ENCODE measurements at regions not wholly inside any gene's neighbourhood (a gene's known extent, or its start where the extent isn't known, plus 50 kb on each side); places are given as distances from the start of the nearest gene placed in this dataset.
"Not testable (repeated sequence)": the region's sequence is repeated elsewhere in the genome, so short reads cannot be mapped to it uniquely, and the experiment has no call there.

- Mint-ChIP-seq H3K27me3 (no peaks in the 10 kb centered on the region), H3K9me3 (peaks cover 3% of the 10 kb centered on the region), H3K36me3 (no peaks in the 10 kb centered on the region), H3K4me3 (no peak overlapping the region), H3K27ac (no peak overlapping the region), H3K4me1 (no peaks in the 10 kb centered on the region)
- no peak for ATAC-seq
Measured at GRCh38 chr5:25160891-25161290, 516.1 kb upstream of the CDH10 start.

GRCh38 chr5:25150819-25151218, 506.0 kb upstream of the CDH10 start:
- Mint-ChIP-seq H3K27ac (no peak overlapping the region), H3K4me3 (no peak overlapping the region), H3K36me3 (no peaks in the 10 kb centered on the region), H3K4me1 (no peaks in the 10 kb centered on the region), H3K9me3 (peaks cover 10% of the 10 kb centered on the region), H3K27me3 (no peaks in the 10 kb centered on the region)
- no peak for ATAC-seq

DNA sequence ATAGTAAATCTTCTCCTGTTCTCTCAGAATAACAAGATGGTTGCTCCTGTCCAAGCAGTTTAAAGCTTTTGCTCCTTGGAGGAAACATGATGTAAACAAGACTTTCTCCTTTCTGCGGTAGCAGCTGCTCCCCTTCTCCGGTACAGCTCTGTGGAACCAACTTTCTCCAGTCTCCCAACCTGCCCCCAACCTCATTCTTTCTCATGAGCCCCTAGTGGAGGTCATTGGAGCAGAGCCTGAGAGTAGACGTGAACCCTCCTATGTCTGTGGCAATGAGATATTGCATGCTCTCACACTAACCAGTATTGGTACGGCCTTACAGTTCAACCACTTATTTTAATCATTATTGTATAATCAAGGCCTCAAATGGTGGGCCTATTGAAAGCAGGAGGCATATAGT, 483.8 kb upstream of the CDH10 start:
- no peak for ATAC-seq
- Mint-ChIP-seq H3K36me3 (no peaks in the 10 kb centered on the region), H3K27ac (no peak overlapping the region), H3K4me1 (no peaks in the 10 kb centered on the region), H3K9me3 (peaks cover 18% of the 10 kb centered on the region), H3K27me3 (no peaks in the 10 kb centered on the region), H3K4me3 (no peak overlapping the region)

DNA sequence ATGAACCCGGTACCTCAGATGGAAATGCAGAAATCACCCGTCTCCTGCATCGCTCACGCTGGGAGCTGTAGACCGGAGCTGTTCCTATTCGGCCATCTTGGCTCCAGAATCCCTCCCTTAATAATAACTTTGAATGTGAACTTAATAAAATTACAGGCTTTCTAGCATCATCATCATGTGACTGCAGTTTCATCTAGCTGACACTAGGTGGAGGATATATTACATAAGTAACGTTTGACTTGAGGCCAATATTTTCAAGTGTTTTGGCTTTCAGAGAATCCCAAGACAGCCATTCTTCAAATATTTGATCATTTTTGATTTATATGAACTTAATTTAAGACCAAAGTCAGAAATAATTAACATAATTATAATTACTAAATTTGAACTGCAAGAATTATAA, 474.9 kb upstream of the CDH10 start:
- ATAC-seq = no peak
- no peak overlapping the region for H3K27ac Mint-ChIP-seq
- H3K9me3 Mint-ChIP-seq = peaks cover 7% of the 10 kb centered on the region
- no peaks in the 10 kb centered on the region for H3K27me3 Mint-ChIP-seq
- H3K4me3 Mint-ChIP-seq = no peak overlapping the region
- no peaks in the 10 kb centered on the region for H3K36me3 Mint-ChIP-seq
- H3K4me1 Mint-ChIP-seq = no peaks in the 10 kb centered on the region

GRCh38 chr5:25107853-25108252, 463.1 kb upstream of the CDH10 start:
- H3K27ac Mint-ChIP-seq = no peak overlapping the region
- H3K4me1 Mint-ChIP-seq = no peaks in the 10 kb centered on the region
- H3K27me3 Mint-ChIP-seq = no peaks in the 10 kb centered on the region
- H3K4me3 Mint-ChIP-seq = no peak overlapping the region
- H3K9me3 Mint-ChIP-seq = peaks cover 8% of the 10 kb centered on the region
- H3K36me3 Mint-ChIP-seq = no peaks in the 10 kb centered on the region
- no peak for ATAC-seq

DNA sequence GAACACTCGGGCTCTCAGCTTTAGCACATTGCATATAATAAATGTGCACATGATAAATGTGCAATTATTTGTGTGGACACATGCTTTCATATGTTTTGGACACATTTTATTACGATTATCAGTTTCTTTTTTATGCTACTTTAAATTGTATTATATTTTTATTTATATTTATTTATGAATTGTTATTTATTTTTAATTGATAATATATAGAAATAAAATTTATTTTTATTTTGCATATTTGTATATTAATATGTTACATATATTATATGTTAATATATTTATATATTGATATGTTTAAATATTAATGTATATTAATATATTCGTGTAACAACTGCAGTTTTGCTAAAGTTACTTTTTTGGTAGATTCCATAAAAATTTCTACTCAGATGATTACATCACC, 454.8 kb upstream of the CDH10 start:
- Mint-ChIP-seq H3K27ac (no peak overlapping the region), H3K36me3 (no peaks in the 10 kb centered on the region), H3K27me3 (no peaks in the 10 kb centered on the region), H3K4me1 (no peaks in the 10 kb centered on the region), H3K4me3 (no peak overlapping the region), H3K9me3 (peaks cover 6% of the 10 kb centered on the region)
- ATAC-seq = no peak

- H3K4me3 Mint-ChIP-seq = no peak overlapping the region
- no peak overlapping the region for H3K27ac Mint-ChIP-seq
- H3K4me1 Mint-ChIP-seq = no peaks in the 10 kb centered on the region
- no peak for ATAC-seq
- no peaks in the 10 kb centered on the region for H3K36me3 Mint-ChIP-seq
- H3K27me3 Mint-ChIP-seq = no peaks in the 10 kb centered on the region
- H3K9me3 Mint-ChIP-seq = peaks cover 3% of the 10 kb centered on the region
Measured at GRCh38 chr5:25095261-25095660, 450.5 kb upstream of the CDH10 start.

- no peaks in the 10 kb centered on the region for H3K27me3 Mint-ChIP-seq
- no peak overlapping the region for H3K27ac Mint-ChIP-seq
- H3K9me3 Mint-ChIP-seq = peaks cover 3% of the 10 kb centered on the region
- no peak overlapping the region for H3K4me3 Mint-ChIP-seq
- no peak for ATAC-seq
- no peaks in the 10 kb centered on the region for H3K36me3 Mint-ChIP-seq
- no peaks in the 10 kb centered on the region for H3K4me1 Mint-ChIP-seq
Measured at GRCh38 chr5:25094219-25094618, 449.4 kb upstream of the CDH10 start.

- Mint-ChIP-seq H3K27ac (no peak overlapping the region), H3K4me1 (no peaks in the 10 kb centered on the region), H3K27me3 (no peaks in the 10 kb centered on the region), H3K4me3 (no peak overlapping the region), H3K36me3 (no peaks in the 10 kb centered on the region), H3K9me3 (no peaks in the 10 kb centered on the region)
- ATAC-seq = no peak
Measured at GRCh38 chr5:25091921-25092320, 447.1 kb upstream of the CDH10 start.

GRCh38 chr5:25090854-25091253, 446.1 kb upstream of the CDH10 start:
- ATAC-seq = no peak
- H3K36me3 Mint-ChIP-seq = no peaks in the 10 kb centered on the region
- no peaks in the 10 kb centered on the region for H3K27me3 Mint-ChIP-seq
- H3K4me3 Mint-ChIP-seq = no peak overlapping the region
- no peaks in the 10 kb centered on the region for H3K4me1 Mint-ChIP-seq
- H3K27ac Mint-ChIP-seq = no peak overlapping the region
- H3K9me3 Mint-ChIP-seq = no peaks in the 10 kb centered on the region

DNA sequence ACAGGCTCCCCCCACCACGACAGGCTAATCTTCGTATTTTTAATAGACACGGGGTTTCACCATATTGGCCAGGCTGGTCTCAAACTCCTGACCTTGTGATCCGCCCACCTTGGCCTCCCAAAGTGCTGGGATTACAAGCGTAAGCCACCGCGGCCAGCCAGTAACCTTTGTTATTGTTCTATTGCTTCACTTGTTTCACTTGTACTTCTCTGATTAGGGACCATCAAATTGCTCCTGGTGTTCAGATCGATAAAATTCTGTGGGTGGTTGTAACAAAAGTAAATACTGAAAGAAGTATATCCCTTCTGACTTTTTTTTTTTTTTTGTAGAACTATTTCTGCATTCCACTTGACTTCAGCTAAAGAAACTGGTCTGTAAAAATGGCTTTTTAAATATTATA, 445.5 kb upstream of the CDH10 start:
- no peak for ATAC-seq
- Mint-ChIP-seq H3K27me3 (no peaks in the 10 kb centered on the region), H3K27ac (no peak overlapping the region), H3K9me3 (no peaks in the 10 kb centered on the region), H3K4me1 (no peaks in the 10 kb centered on the region), H3K36me3 (no peaks in the 10 kb centered on the region), H3K4me3 (no peak overlapping the region)

DNA sequence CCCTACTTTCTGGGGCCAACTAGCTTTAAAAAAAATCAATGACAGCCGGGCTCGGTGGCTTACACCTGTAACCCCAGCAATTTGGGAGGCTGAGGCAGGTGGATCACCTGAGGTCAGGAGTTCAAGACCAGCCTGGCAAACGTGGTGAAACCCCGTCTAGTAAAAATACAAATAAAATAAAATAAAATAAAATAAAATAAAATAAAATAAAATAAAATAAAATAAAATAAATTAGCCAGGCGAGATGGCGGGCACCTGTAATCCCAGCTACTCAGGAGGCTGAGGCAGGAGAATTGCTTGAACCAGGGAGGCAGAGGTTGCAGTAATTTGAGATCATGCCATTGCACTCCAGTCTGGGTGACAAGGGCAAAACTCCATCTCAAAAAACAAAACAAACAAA, 443.9 kb upstream of the CDH10 start:
- not testable (repeated sequence) for ATAC-seq, H3K36me3 Mint-ChIP-seq, H3K27me3 Mint-ChIP-seq, H3K9me3 Mint-ChIP-seq, H3K4me1 Mint-ChIP-seq, H3K27ac Mint-ChIP-seq, H3K4me3 Mint-ChIP-seq

GRCh38 chr5:25083261-25083660, 438.5 kb upstream of the CDH10 start:
- not testable (repeated sequence) for H3K27ac Mint-ChIP-seq, H3K36me3 Mint-ChIP-seq, H3K9me3 Mint-ChIP-seq, ATAC-seq, H3K4me3 Mint-ChIP-seq, H3K4me1 Mint-ChIP-seq, H3K27me3 Mint-ChIP-seq

DNA sequence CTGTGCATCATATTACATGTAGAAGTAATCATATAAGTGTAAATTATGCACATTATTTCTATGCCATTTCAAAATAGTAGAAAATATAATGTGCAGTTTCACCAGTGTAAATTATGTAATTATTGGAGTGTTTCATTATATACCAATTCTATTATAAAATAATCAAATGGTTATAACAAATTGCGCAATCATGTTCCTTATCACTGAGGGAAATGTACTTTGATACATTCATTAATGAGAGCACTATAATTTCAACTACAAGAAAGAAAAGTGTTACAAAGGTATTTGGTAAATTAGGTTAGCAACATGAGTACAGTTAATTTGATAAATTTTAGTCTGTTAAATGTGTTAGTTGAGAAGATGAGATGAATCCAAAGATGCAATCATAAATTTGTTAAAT, 421.5 kb upstream of the CDH10 start:
- no peak for ATAC-seq
- no peak overlapping the region for H3K4me3 Mint-ChIP-seq
- no peaks in the 10 kb centered on the region for H3K27me3 Mint-ChIP-seq
- H3K4me1 Mint-ChIP-seq = no peaks in the 10 kb centered on the region
- H3K27ac Mint-ChIP-seq = no peak overlapping the region
- H3K36me3 Mint-ChIP-seq = no peaks in the 10 kb centered on the region
- peaks cover 3% of the 10 kb centered on the region for H3K9me3 Mint-ChIP-seq

GRCh38 chr5:25064306-25064705, 419.5 kb upstream of the CDH10 start:
- Mint-ChIP-seq H3K27me3 (no peaks in the 10 kb centered on the region), H3K4me1 (no peaks in the 10 kb centered on the region), H3K4me3 (no peak overlapping the region), H3K36me3 (no peaks in the 10 kb centered on the region), H3K27ac (no peak overlapping the region), H3K9me3 (peaks cover 3% of the 10 kb centered on the region)
- ATAC-seq = no peak

- ATAC-seq = no peak
- H3K27ac Mint-ChIP-seq = no peak overlapping the region
- H3K4me1 Mint-ChIP-seq = no peaks in the 10 kb centered on the region
- no peaks in the 10 kb centered on the region for H3K27me3 Mint-ChIP-seq
- peaks cover 3% of the 10 kb centered on the region for H3K9me3 Mint-ChIP-seq
- no peak overlapping the region for H3K4me3 Mint-ChIP-seq
- no peaks in the 10 kb centered on the region for H3K36me3 Mint-ChIP-seq
Measured at GRCh38 chr5:25060575-25060974, 415.8 kb upstream of the CDH10 start.

DNA sequence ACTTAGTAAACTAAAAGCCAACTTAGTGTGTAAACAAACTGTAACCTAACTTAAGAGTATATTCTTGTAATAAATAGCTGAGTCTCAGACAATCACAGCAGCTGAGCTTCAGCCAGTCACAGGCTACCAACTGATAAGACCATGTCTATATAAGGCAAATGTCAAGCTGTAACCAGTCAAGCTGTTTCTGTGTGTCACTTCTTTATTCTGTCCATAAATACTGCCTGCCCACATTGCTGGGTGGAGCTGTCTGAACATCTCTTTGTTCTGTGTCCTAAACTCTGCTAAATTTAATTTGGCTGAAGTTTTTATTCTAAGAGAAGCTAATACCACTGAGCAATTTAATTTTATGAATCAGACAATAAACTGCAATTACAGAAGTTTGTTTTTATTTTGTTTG, 412.1 kb upstream of the CDH10 start:
- H3K9me3 Mint-ChIP-seq = peaks cover 3% of the 10 kb centered on the region

More for the DNA sequence above, 412.1 kb upstream of the CDH10 start:
- Mint-ChIP-seq H3K4me3 (no peak overlapping the region), H3K4me1 (no peaks in the 10 kb centered on the region), H3K36me3 (no peaks in the 10 kb centered on the region), H3K27ac (no peak overlapping the region), H3K27me3 (no peaks in the 10 kb centered on the region)
- no peak for ATAC-seq
